Sigmoid colon (tissue), 4 donors: ENCODE measurements at regions not wholly inside any gene's neighbourhood (a gene's known extent, or its start where the extent isn't known, plus 50 kb on each side); places are given as distances from the start of the nearest gene placed in this dataset.

Experiments
- EP300 ChIP-seq, 4 donors: sonication (generic); formaldehyde crosslinking; IDR thresholded peaks; one replicate each; pipeline ENCODE4 v1.6.1; 2017; ENCODE audit warnings: antibody characterized with exemption in 4 of 4
- POLR2A ChIP-seq, 2 donors: fragments of 450-650 bp; IDR thresholded peaks; one replicate each; pipeline ENCODE4 v1.6.1; 2016; ENCODE audit warnings: antibody characterized with exemption in 2 of 2, mild to moderate bottlenecking in 2 of 2, moderate library complexity in 2 of 2
- POLR2AphosphoS5 ChIP-seq, 4 donors: sonication (generic); formaldehyde crosslinking; IDR thresholded peaks; one replicate each; pipeline ENCODE4 v1.6.1; 2017; ENCODE audit warnings: antibody characterized with exemption in 4 of 4

DNA sequence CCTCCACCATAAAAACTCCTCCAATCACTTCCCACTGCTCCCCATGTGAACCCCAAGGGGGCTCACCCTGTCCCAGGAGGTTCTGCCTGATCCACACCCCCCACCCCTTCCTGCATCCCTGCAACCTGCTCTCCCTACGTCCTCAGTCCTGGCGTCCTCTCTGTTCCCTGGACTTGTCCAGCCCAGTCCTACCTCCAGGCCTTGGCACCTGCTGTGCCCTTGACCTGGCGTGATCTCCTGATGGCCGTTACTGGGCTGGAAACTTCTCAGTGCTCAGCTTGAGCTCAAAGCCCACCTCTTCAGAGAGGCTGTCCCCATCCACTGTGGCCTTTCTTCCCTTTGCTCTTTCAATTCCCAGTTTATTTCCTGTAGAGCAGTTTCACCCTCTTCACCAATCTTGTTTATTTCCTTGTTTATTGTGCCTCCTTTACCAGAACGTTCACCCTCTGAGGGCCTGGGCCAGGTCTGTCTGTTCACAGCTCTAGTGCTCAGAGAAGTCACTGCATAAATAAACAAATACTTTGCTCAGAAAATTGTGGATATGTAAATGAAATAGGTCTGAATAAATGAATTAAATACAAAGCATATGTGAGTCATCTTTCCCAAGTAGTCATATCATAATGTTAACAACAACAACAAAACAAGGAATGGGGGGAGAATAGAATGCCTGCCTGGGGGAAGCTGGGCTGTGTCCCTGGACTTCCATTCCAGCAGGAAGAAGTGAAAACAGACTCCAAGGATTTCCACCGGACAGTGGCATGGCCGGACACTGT is 175.7 kb upstream of the SULF2 start:
- TF ChIP-seq POLR2A (IDR thresholded peaks at IDR 0.05) (no peak), EP300 (IDR thresholded peaks at IDR 0.05) (no peak), POLR2AphosphoS5 (IDR thresholded peaks at IDR 0.05) (no peak)
